GM18520 (cell line): ENCODE measurements at regions not wholly inside any gene's neighbourhood (a gene's known extent, or its start where the extent isn't known, plus 50 kb on each side); places are given as distances from the start of the nearest gene placed in this dataset.
"Not testable (repeated sequence)": the region's sequence is repeated elsewhere in the genome, so short reads cannot be mapped to it uniquely, and the experiment has no call there.

Experiments
- ATAC-seq: cut with Tn5 transposase; IDR thresholded peaks from one replicate; pipeline ENCODE4 v1.9.1; 2021; ENCODE audit not compliant: unreplicated experiment

GRCh38 chr4:84231539-84232055 lies 267.5 kb downstream of the NKX6-1 start:
- ATAC-seq: no peak

- no peak for ATAC-seq
Observed at GRCh38 chr4:84224522-84224921, 274.6 kb downstream of the NKX6-1 start.

GRCh38 chr4:84221704-84222103 lies 277.4 kb downstream of the NKX6-1 start:
- ATAC-seq: peak; percentile 48

GRCh38 chr4:84220990-84221389 lies 278.1 kb downstream of the NKX6-1 start:
- peak; percentile 93 for ATAC-seq

GRCh38 chr4:84219656-84220055 lies 279.4 kb downstream of the NKX6-1 start:
- ATAC-seq: no peak

- ATAC-seq: no peak
Observed at GRCh38 chr4:84218031-84218430, 281.1 kb downstream of the NKX6-1 start.

- no peak for ATAC-seq
Observed at GRCh38 chr4:84215217-84215616, 283.9 kb downstream of the NKX6-1 start.

GRCh38 chr4:84206226-84206625 lies 292.9 kb downstream of the NKX6-1 start:
- ATAC-seq: not testable (repeated sequence)

GRCh38 chr4:84189144-84189543 lies 309.9 kb downstream of the NKX6-1 start:
- ATAC-seq: no peak

GRCh38 chr4:84179409-84179808 lies 319.7 kb downstream of the NKX6-1 start:
- no peak for ATAC-seq

GRCh38 chr4:84177831-84178542 lies 321.1 kb downstream of the NKX6-1 start:
- no peak for ATAC-seq

- ATAC-seq: no peak
Observed at GRCh38 chr4:84176016-84176415, 323.1 kb downstream of the NKX6-1 start.

GRCh38 chr4:84171871-84172270 lies 327.2 kb downstream of the NKX6-1 start:
- no peak for ATAC-seq

- ATAC-seq: no peak
Observed at GRCh38 chr4:84167564-84167963, 331.5 kb downstream of the NKX6-1 start.

GRCh38 chr4:84167093-84167492 lies 332.0 kb downstream of the NKX6-1 start:
- ATAC-seq: no peak

GRCh38 chr4:84166486-84166885 lies 332.6 kb downstream of the NKX6-1 start:
- no peak for ATAC-seq

- no peak for ATAC-seq
Observed at GRCh38 chr4:84164201-84164600, 334.9 kb downstream of the NKX6-1 start.

- ATAC-seq: no peak
Observed at GRCh38 chr4:84159762-84160161, 339.3 kb downstream of the NKX6-1 start.

- no peak for ATAC-seq
Observed at GRCh38 chr4:84158670-84159069, 340.4 kb downstream of the NKX6-1 start.

- ATAC-seq: no peak
Observed at GRCh38 chr4:84151574-84151973, 347.5 kb downstream of the NKX6-1 start.

GRCh38 chr4:84150177-84150576 lies 348.9 kb downstream of the NKX6-1 start:
- no peak for ATAC-seq

GRCh38 chr4:84147831-84148230 lies 351.3 kb downstream of the NKX6-1 start:
- ATAC-seq: no peak
